H9 (cell line): ENCODE measurements at regions not wholly inside any gene's neighbourhood (a gene's known extent, or its start where the extent isn't known, plus 50 kb on each side); places are given as distances from the start of the nearest gene placed in this dataset.

ENCODE experiments used
- DNase-seq: peaks from one replicate; pipeline ENCODE4 v3.0.0-alpha.2; 2017
- H2AFZ ChIP-seq: one replicate; pipeline ENCODE4 v1.6.1; 2013; ENCODE audit warnings: mild to moderate bottlenecking, low read length, control low read depth, moderate library complexity
- H2AK5ac ChIP-seq: 2 replicates; pipeline ENCODE4 v1.6.1; 2013; ENCODE audit warnings: low read length, control low read depth, mixed read lengths; ENCODE audit not compliant: insufficient read length
- H2BK120ac ChIP-seq: one replicate; pipeline ENCODE4 v1.6.1; 2013; ENCODE audit warnings: low read depth, mild to moderate bottlenecking, low read length, control low read depth, inconsistent platforms; ENCODE audit not compliant: poor library complexity, severe bottlenecking
- H2BK12ac ChIP-seq: 2 replicates; pipeline ENCODE4 v1.6.1; 2013; ENCODE audit warnings: low read length, control low read depth, mixed read lengths, low read depth; ENCODE audit not compliant: insufficient read length
- H2BK15ac ChIP-seq: 2 replicates; pipeline ENCODE4 v1.6.1; 2013; ENCODE audit warnings: low read depth, low read length, control low read depth
- H2BK20ac ChIP-seq: one replicate; pipeline ENCODE4 v1.6.1; 2013; ENCODE audit warnings: low read depth, mild to moderate bottlenecking, low read length, control low read depth, inconsistent platforms; ENCODE audit not compliant: poor library complexity, severe bottlenecking
- H2BK5ac ChIP-seq: 2 replicates; pipeline ENCODE4 v1.6.1; 2013; ENCODE audit warnings: low read length, control low read depth, mixed read lengths; ENCODE audit not compliant: insufficient read length
- H3K14ac ChIP-seq: 2 replicates; pipeline ENCODE4 v1.6.1; 2013; ENCODE audit warnings: low read length, control low read depth; ENCODE audit not compliant: insufficient read depth
- H3K18ac ChIP-seq: 2 replicates; pipeline ENCODE4 v1.6.1; 2013; ENCODE audit warnings: low read depth, mild to moderate bottlenecking, mixed read lengths, low read length, control low read depth; ENCODE audit not compliant: insufficient read length
- H3K23ac ChIP-seq: 2 replicates; pipeline ENCODE4 v1.6.1; 2013; ENCODE audit warnings: low read length, control low read depth, mixed read lengths, low read depth; ENCODE audit not compliant: insufficient read length
- H3K23me2 ChIP-seq: 2 replicates; pipeline ENCODE4 v1.6.1; 2013; ENCODE audit warnings: low read depth, mild to moderate bottlenecking, mixed read lengths, low read length, control low read depth; ENCODE audit not compliant: insufficient read length, poor library complexity, severe bottlenecking
- H3K27ac ChIP-seq: 2 replicates; pipeline ENCODE4 v1.5.1; 2013; ENCODE audit warnings: low read length, control low read depth, mixed read lengths, low read depth; ENCODE audit not compliant: insufficient read length
- H3K27me3 ChIP-seq: 2 replicates; pipeline ENCODE4 v1.6.1; 2013; ENCODE audit warnings: low read length, control low read depth, inconsistent platforms; ENCODE audit not compliant: insufficient read depth
- H3K4ac ChIP-seq: 2 replicates; pipeline ENCODE4 v1.6.1; 2013; ENCODE audit warnings: low read depth, mild to moderate bottlenecking, control low read depth, inconsistent platforms, low read length, moderate library complexity
- H3K4me1 ChIP-seq: 2 replicates; pipeline ENCODE4 v1.6.1; 2013; ENCODE audit warnings: low read length, control low read depth, inconsistent platforms; ENCODE audit not compliant: insufficient read depth
- H3K4me2 ChIP-seq: 2 replicates; pipeline ENCODE4 v1.6.1; 2013; ENCODE audit warnings: low read length, control low read depth, mixed read lengths; ENCODE audit not compliant: insufficient read length, insufficient read depth
- H3K56ac ChIP-seq: 2 replicates; pipeline ENCODE4 v1.6.1; 2013; ENCODE audit warnings: low read depth, mild to moderate bottlenecking, mixed read lengths, low read length, control low read depth; ENCODE audit not compliant: insufficient read length
- H3K79me1 ChIP-seq: 2 replicates; pipeline ENCODE4 v1.6.1; 2013; ENCODE audit warnings: low read depth, mild to moderate bottlenecking, moderate library complexity, low read length, control low read depth, inconsistent platforms; ENCODE audit not compliant: insufficient read depth, poor library complexity, severe bottlenecking
- H3K79me2 ChIP-seq: 2 replicates; pipeline ENCODE4 v1.6.1; 2013; ENCODE audit warnings: low read length, control low read depth, inconsistent platforms; ENCODE audit not compliant: insufficient read depth
- H3K9ac ChIP-seq: 2 replicates; pipeline ENCODE4 v1.6.1; 2013; ENCODE audit warnings: low read length, control low read depth, mixed read lengths; ENCODE audit not compliant: insufficient read length; ENCODE audit errors: extremely low read depth
- H3K9me3 ChIP-seq: one replicate; pipeline ENCODE4 v1.6.1; 2013; ENCODE audit warnings: low read depth, low read length, inconsistent platforms; ENCODE audit not compliant: control insufficient read depth
- H3T11ph ChIP-seq: one replicate; pipeline ENCODE4 v1.6.1; 2013; ENCODE audit warnings: mild to moderate bottlenecking, low read length, control low read depth, inconsistent platforms
- H4K20me1 ChIP-seq: one replicate; pipeline ENCODE4 v1.6.1; 2013; ENCODE audit not compliant: control insufficient read depth, insufficient read length, insufficient read depth
- H4K5ac ChIP-seq: 2 replicates; pipeline ENCODE4 v1.6.1; 2013; ENCODE audit warnings: low read depth, mild to moderate bottlenecking, mixed read lengths, low read length, control low read depth; ENCODE audit not compliant: insufficient read length
- H4K8ac ChIP-seq: replicated peaks from 2 replicates; pipeline ENCODE4 v1.6.1; 2013; ENCODE audit warnings: low read length, control low read depth, mixed read lengths, low read depth; ENCODE audit not compliant: insufficient read length
- H4K91ac ChIP-seq: 2 replicates; pipeline ENCODE4 v1.6.1; 2013; ENCODE audit warnings: low read depth, mild to moderate bottlenecking, moderate library complexity, mixed read lengths, low read length, control low read depth; ENCODE audit not compliant: insufficient read length
- H3K27ac Mint-ChIP-seq, 3 experiments: 2 replicates in 2 of 3; 3 replicates in 1 of 3; pipeline ENCODE4 v1.8.0; 2020 to 2021; ENCODE audit warnings: mixed read lengths in 3 of 3, mild to moderate bottlenecking in 1 of 3, moderate library complexity in 1 of 3
- H3K27me3 Mint-ChIP-seq: 2 replicates; pipeline ENCODE4 v1.8.0; 2021; ENCODE audit warnings: low read depth, mild to moderate bottlenecking, moderate library complexity, mixed read lengths
- H3K36me3 Mint-ChIP-seq, 3 experiments: 2 replicates in 2 of 3; 3 replicates in 1 of 3; pipeline ENCODE4 v1.8.0; 2020 to 2021; ENCODE audit warnings: low read depth in 3 of 3, mixed read lengths in 3 of 3; ENCODE audit not compliant: insufficient read depth in 1 of 3
- H3K4me1 Mint-ChIP-seq, 2 experiments: 2 replicates each; pipeline ENCODE4 v1.8.0; 2020; ENCODE audit warnings: mixed read lengths in 2 of 2
- H3K4me3 Mint-ChIP-seq, 2 experiments: 2 replicates in 1 of 2; 3 replicates in 1 of 2; pipeline ENCODE4 v1.8.0; 2020 to 2021; ENCODE audit warnings: mild to moderate bottlenecking in 2 of 2, mixed read lengths in 2 of 2, moderate library complexity in 1 of 2
- H3K9me3 Mint-ChIP-seq, 2 experiments: 2 replicates in 1 of 2; 3 replicates in 1 of 2; pipeline ENCODE4 v1.8.0; 2020; ENCODE audit warnings: mild to moderate bottlenecking in 2 of 2, mixed read lengths in 2 of 2, moderate library complexity in 1 of 2
- CTCF ChIP-seq: fragments of 200-600 bp; sonication (generic); conservative IDR thresholded peaks from 3 replicates; pipeline ENCODE4 v1.8.0; 2021; ENCODE audit warnings: antibody characterized with exemption, mild to moderate bottlenecking
- WGBS: extraction: QIAGEN DNeasy Blood & Tissue Kit; methylation state at CpG from one replicate; pipeline ENCODE4 v1.1.7; 2013; ENCODE audit warnings: missing lambda C conversion rate, low lambda C conversion rate, mixed read lengths; ENCODE audit not compliant: insufficient read length; ENCODE audit errors: extremely low coverage; 5-methylcytosine and 5-hydroxymethylcytosine counted together

DNA sequence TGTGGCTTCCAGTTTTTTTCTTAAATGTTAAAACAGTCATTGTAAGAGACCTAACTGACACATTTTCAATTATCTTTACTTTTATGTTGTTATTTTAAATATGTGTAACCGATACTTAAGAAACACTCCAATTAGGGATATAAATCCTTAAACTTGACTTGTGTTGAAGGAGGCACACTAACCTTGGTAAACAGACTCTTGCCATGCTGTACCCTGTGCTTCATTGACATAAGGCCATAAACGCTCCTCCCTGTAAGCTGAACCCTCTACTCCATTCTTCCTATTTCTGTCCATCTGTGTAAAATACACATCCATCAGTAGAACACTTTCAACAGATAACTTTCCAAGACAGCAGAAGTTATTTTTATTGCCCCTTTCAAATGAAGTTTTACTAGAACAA lies 780.5 kb upstream of the FAM98A start:
- no peaks in the 10 kb centered on the region; a peak in 1 of 5 replicates for H3K9me3 Mint-ChIP-seq
- no peak overlapping the region for H2BK5ac ChIP-seq
- H3T11ph ChIP-seq, result no peak overlapping the region
- no CpG with 5 or more reads among the region's 2 CpGs for WGBS
- no peaks in the 10 kb centered on the region for H3K4me1 Mint-ChIP-seq
- no peak overlapping the region for H2BK20ac ChIP-seq
- H3K27me3 Mint-ChIP-seq, result no peaks in the 10 kb centered on the region
- H3K79me2 ChIP-seq, result no peaks in the 10 kb centered on the region
- DNase-seq, result no peak
- H2AFZ ChIP-seq, result no peak overlapping the region
- no peak overlapping the region for H4K8ac ChIP-seq
- H2BK120ac ChIP-seq, result no peak overlapping the region
- H3K23me2 ChIP-seq, result no peaks in the 10 kb centered on the region
- TF ChIP-seq CTCF, result no peak
- no peak overlapping the region for H2AK5ac ChIP-seq
- no peak overlapping the region for H3K27ac ChIP-seq
- H3K14ac ChIP-seq, result no peak overlapping the region
- no peaks in the 10 kb centered on the region for H3K27me3 ChIP-seq
- H2BK15ac ChIP-seq, result no peak overlapping the region
- H3K4me2 ChIP-seq, result no peak overlapping the region
- H4K5ac ChIP-seq, result no peak overlapping the region
- H3K4me1 ChIP-seq, result no peaks in the 10 kb centered on the region
- H2BK12ac ChIP-seq, result no peak overlapping the region
- no peaks in the 10 kb centered on the region for H3K79me1 ChIP-seq
- no peak overlapping the region for H3K23ac ChIP-seq
- H3K18ac ChIP-seq, result no peak overlapping the region
- no peak overlapping the region for H3K27ac Mint-ChIP-seq
- no peak overlapping the region for H3K56ac ChIP-seq
- no peaks in the 10 kb centered on the region; a peak in 1 of 7 replicates for H3K36me3 Mint-ChIP-seq
- no peaks in the 10 kb centered on the region for H3K9me3 ChIP-seq
- H3K9ac ChIP-seq, result no peak overlapping the region
- H4K20me1 ChIP-seq, result no peaks in the 10 kb centered on the region
- no peak overlapping the region for H3K4ac ChIP-seq
- no peak overlapping the region for H3K4me3 Mint-ChIP-seq
- no peak overlapping the region for H4K91ac ChIP-seq
